Vagina (tissue), 2 donors: ENCODE measurements at regions not wholly inside any gene's neighbourhood (a gene's known extent, or its start where the extent isn't known, plus 50 kb on each side); places are given as distances from the start of the nearest gene placed in this dataset.
A peak's percentile ranks its signal among the peaks of the same experiment; 100 is the strongest.
"Not testable (repeated sequence)": the region's sequence is repeated elsewhere in the genome, so short reads cannot be mapped to it uniquely, and the experiment has no call there.

Experiments
- DNase-seq, 2 donors: peaks; one replicate each; pipeline ENCODE4 v3.0.0-alpha.2; 2017; ENCODE audit errors: extremely low spot score in 2 of 2
- H3K27ac ChIP-seq: fragments of 200-600 bp; sonication (generic); one replicate; pipeline ENCODE4 v1.5.1; 2019
- H3K27me3 ChIP-seq: fragments of 200-600 bp; sonication (generic); one replicate; pipeline ENCODE4 v1.5.1; 2019
- H3K36me3 ChIP-seq, 2 donors: fragments of 200-600 bp; sonication (generic); one replicate each; pipeline ENCODE4 v1.5.1; 2017 to 2019
- H3K4me1 ChIP-seq: fragments of 200-600 bp; sonication (generic); one replicate; pipeline ENCODE4 v1.5.1; 2019
- H3K4me3 ChIP-seq, 2 donors: fragments of 200-600 bp; sonication (generic); 1 replicate in 1 of 2; 2 replicates in 1 of 2; pipeline ENCODE4 v1.5.1; 2016 to 2019
- H3K9me3 ChIP-seq: fragments of 200-600 bp; sonication (generic); one replicate; pipeline ENCODE4 v1.5.1; 2019
- POLR2A ChIP-seq, 2 donors: fragments of 450-650 bp; IDR thresholded peaks; one replicate each; pipeline ENCODE4 v1.6.1; 2017; ENCODE audit warnings: antibody characterized with exemption in 2 of 2, mild to moderate bottlenecking in 2 of 2, moderate library complexity in 2 of 2
- POLR2AphosphoS5 ChIP-seq, 2 donors: sonication (generic); formaldehyde crosslinking; IDR thresholded peaks; one replicate each; pipeline ENCODE4 v1.9.0; 2017; ENCODE audit warnings: antibody characterized with exemption in 2 of 2, mild to moderate bottlenecking in 2 of 2, low read depth in 1 of 2; ENCODE audit not compliant: insufficient read depth in 1 of 2
- intact Hi-C: fragments of 100-400 bp; cut with DNase I; formaldehyde crosslinking; loops from one replicate; pipeline ENCODE4 v1.15.1; 2023
- TF ChIP-seq, protein P1 (sequence below), 3 experiments: fragments of 450-650 bp in 2 of 3; fragments of 200-600 bp in 1 of 3; sonication (generic) in 1 of 3; IDR thresholded peaks; one replicate each; pipeline ENCODE4 v1.5.1; 2017 to 2019; ENCODE audit warnings: antibody characterized with exemption in 3 of 3, mild to moderate bottlenecking in 2 of 3, moderate library complexity in 2 of 3

DNA sequence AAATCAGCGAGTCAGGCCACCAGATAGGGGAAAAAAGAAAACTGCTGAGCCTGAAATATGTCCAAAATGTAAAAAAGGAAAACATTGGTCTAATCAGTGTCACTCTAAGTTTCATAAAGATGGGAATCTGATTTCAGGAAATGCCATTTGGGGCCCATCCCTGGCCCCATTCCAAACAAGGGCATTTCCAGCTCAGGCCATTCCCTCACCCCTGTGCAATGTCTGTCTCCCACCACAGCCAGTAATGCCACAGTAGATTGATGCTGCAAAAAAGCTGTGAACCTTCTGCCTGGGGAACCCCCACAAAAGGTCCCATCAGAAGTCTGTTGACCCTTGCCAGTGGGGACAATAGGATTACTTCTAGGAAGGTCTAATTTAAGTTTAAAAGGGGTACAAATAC is 199.6 kb downstream of the YTHDC2 start:
- intact Hi-C loops = loop anchor here (5.0 kb wide), 1 partner anchor 456 kb away; no protein-coding TSS in a partner anchor
- Histone ChIP-seq H3K27me3 (no peaks in the 10 kb centered on the region), H3K9me3 (no peaks in the 10 kb centered on the region), H3K4me3 (no peak overlapping the region), H3K4me1 (no peaks in the 10 kb centered on the region), H3K27ac (no peak overlapping the region), H3K36me3 (no peaks in the 10 kb centered on the region)
- DNase-seq = no peak
- TF ChIP-seq POLR2A (IDR thresholded peaks at IDR 0.05) = no peak
- TF ChIP-seq, protein P1, sequence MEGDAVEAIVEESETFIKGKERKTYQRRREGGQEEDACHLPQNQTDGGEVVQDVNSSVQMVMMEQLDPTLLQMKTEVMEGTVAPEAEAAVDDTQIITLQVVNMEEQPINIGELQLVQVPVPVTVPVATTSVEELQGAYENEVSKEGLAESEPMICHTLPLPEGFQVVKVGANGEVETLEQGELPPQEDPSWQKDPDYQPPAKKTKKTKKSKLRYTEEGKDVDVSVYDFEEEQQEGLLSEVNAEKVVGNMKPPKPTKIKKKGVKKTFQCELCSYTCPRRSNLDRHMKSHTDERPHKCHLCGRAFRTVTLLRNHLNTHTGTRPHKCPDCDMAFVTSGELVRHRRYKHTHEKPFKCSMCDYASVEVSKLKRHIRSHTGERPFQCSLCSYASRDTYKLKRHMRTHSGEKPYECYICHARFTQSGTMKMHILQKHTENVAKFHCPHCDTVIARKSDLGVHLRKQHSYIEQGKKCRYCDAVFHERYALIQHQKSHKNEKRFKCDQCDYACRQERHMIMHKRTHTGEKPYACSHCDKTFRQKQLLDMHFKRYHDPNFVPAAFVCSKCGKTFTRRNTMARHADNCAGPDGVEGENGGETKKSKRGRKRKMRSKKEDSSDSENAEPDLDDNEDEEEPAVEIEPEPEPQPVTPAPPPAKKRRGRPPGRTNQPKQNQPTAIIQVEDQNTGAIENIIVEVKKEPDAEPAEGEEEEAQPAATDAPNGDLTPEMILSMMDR (IDR thresholded peaks at IDR 0.05) = no peak
- TF ChIP-seq POLR2AphosphoS5 (IDR thresholded peaks at IDR 0.05; ENCODE audit: insufficient read depth in 1 of 2, low read depth in 1 of 2) = no peak

DNA sequence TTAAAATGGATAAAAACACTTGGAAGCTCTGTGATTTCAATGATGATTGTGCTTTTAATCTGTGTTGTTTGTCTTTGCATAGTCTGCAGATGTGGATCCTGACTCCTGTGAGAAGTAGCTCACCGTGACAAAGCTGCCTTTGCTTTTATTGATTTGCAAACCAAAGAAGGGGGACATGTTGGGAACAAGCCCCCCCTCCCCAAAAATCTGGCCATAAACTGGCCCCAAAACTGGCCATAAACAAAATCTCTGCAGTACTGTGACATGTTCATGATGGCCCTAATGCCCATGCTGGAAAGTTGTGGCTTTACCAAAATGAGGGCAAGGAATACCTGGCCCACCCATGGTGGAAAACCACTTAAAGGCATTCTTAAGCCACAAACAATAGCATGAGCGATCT is 202.4 kb downstream of the YTHDC2 start:
- H3K4me3 ChIP-seq, DNase-seq, H3K36me3 ChIP-seq, H3K9me3 ChIP-seq, H3K4me1 ChIP-seq, H3K27me3 ChIP-seq, H3K27ac ChIP-seq, intact Hi-C loops: not testable (repeated sequence)

- Histone ChIP-seq H3K9me3 (no peaks in the 10 kb centered on the region), H3K4me1 (no peaks in the 10 kb centered on the region), H3K27ac (no peak overlapping the region), H3K27me3 (no peaks in the 10 kb centered on the region), H3K4me3 (no peak overlapping the region), H3K36me3 (no peaks in the 10 kb centered on the region)
- no peak for DNase-seq
- no peak for TF ChIP-seq POLR2AphosphoS5 (IDR thresholded peaks at IDR 0.05; ENCODE audit: insufficient read depth in 1 of 2, low read depth in 1 of 2)
- TF ChIP-seq POLR2A (IDR thresholded peaks at IDR 0.05) = no peak
- TF ChIP-seq, protein P1 (IDR thresholded peaks at IDR 0.05) = no peak
- intact Hi-C loops = no loop called here
Measured at GRCh38 chr5:113719549-113719948, 206.1 kb downstream of the YTHDC2 start.

- H3K36me3 ChIP-seq = no peaks in the 10 kb centered on the region
- H3K27ac ChIP-seq = no peak overlapping the region
- intact Hi-C loops = no loop called here
- DNase-seq = no peak
- H3K9me3 ChIP-seq = no peaks in the 10 kb centered on the region
- no peak overlapping the region for H3K4me3 ChIP-seq
- H3K4me1 ChIP-seq = no peaks in the 10 kb centered on the region
- H3K27me3 ChIP-seq = no peaks in the 10 kb centered on the region
- TF ChIP-seq, protein P1 (IDR thresholded peaks at IDR 0.05) = no peak
- TF ChIP-seq POLR2AphosphoS5 (IDR thresholded peaks at IDR 0.05; ENCODE audit: insufficient read depth in 1 of 2, low read depth in 1 of 2) (no peak), POLR2A (IDR thresholded peaks at IDR 0.05) (no peak)
Measured at GRCh38 chr5:113721171-113721570, 207.7 kb downstream of the YTHDC2 start.

DNA sequence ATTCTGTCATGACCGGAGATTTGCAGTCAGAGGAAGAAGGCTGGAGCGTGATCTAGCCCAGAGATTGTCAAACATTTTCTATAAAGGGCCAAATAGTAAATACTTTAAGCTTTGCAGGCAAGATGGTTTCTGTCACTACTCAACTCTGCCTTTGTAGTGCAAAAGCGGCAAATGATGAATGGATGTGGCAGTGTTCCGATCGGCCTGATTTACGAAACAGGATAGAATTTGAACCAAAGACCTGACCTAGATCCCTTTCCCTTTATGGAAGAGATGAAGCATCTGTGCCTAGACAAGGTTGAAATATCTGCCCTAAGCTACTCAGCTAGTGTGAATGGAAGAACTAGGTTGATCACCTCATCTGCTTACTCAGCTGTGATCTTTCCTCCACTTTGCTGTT is 209.5 kb downstream of the YTHDC2 start:
- TF ChIP-seq POLR2AphosphoS5 (IDR thresholded peaks at IDR 0.05; ENCODE audit: insufficient read depth in 1 of 2, low read depth in 1 of 2) = peak in 1 of 2 donors; percentile 9
- TF ChIP-seq, protein P1 (IDR thresholded peaks at IDR 0.05) = no peak
- no peaks in the 10 kb centered on the region for H3K9me3 ChIP-seq
- no peaks in the 10 kb centered on the region for H3K27me3 ChIP-seq
- no peak overlapping the region for H3K27ac ChIP-seq
- H3K4me1 ChIP-seq = no peaks in the 10 kb centered on the region
- no peaks in the 10 kb centered on the region for H3K36me3 ChIP-seq
- H3K4me3 ChIP-seq = no peak overlapping the region
- DNase-seq = no peak
- intact Hi-C loops = no loop called here

DNA sequence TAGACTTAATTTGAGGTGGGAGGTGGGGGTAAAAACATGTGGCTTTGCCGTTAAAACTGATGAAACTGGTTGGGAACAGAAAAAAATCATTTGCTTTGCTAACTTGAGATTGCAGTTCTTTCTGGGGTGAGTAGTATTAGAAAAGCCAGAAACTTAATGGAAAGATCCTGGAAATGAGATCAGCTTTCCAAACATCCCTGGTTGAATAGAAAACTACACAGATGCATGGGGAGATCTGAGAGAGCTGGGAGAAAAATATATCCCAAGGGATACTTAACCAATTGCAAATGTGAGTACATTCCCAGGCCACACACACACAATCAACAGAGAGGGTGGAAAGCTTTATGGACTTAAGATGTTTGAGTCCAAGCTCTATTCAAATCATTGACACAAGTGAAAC is 222.3 kb downstream of the YTHDC2 start:
- Histone ChIP-seq H3K9me3 (no peaks in the 10 kb centered on the region), H3K4me1 (no peaks in the 10 kb centered on the region), H3K4me3 (no peak overlapping the region), H3K36me3 (no peaks in the 10 kb centered on the region), H3K27ac (no peak overlapping the region), H3K27me3 (no peaks in the 10 kb centered on the region)
- TF ChIP-seq POLR2AphosphoS5 (IDR thresholded peaks at IDR 0.05; ENCODE audit: insufficient read depth in 1 of 2, low read depth in 1 of 2) = no peak
- no peak for TF ChIP-seq POLR2A (IDR thresholded peaks at IDR 0.05)
- TF ChIP-seq, protein P1 (IDR thresholded peaks at IDR 0.05) = no peak
- no peak for DNase-seq
- intact Hi-C loops = no loop called here
